Activated CD4-positive, alpha-beta T cell treated with anti-CD3 and anti-CD28 coated beads, Interleukin-10, Interleukin-2, amounts not matched to agents 100 ng/mL and 50 ng/mL, durations not matched to agents 16 hours and 8 hours (primary cell): ENCODE measurements at regions not wholly inside any gene's neighbourhood (a gene's known extent, or its start where the extent isn't known, plus 50 kb on each side); places are given as distances from the start of the nearest gene placed in this dataset.

Source experiments
- DNase-seq: peaks from one replicate; pipeline ENCODE4 v3.0.0-alpha.2; 2020

- no peak for DNase-seq
Observed at GRCh38 chr13:24085662-24086061, 74.9 kb upstream of the SPATA13 start.

- DNase-seq, result no peak
Observed at GRCh38 chr13:24086642-24087041, 73.9 kb upstream of the SPATA13 start.

DNA sequence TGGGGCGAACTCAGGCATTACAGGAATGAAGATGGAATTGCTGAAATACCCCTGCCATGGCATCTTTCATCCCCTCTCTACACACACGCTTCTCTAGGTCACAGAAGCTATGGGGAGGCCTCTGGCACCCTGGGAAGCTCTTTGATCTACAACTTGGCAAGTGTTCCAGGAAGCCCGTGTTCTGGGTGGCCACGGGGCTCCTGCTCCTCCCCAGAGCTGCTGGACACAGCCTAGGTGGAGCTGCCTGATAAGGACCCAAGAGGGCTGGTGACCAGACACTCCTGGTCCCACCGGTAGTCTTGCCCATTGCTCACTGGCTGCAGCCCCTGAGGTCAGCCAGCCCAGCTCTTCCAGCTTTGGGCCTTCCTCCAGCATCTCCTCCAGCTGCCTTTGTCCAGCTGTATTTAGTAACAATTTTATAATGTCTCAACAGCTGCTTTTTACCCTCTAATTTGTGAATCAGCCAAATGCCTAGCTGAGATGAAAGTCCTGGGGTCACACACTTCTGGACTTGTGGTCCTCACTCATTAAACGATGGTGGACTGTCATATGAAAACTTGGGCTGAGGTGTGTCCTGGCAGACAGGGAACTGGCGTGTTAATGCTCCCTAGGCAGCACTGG, 72.8 kb upstream of the SPATA13 start:
- DNase-seq, result no peak

GRCh38 chr13:24090049-24090448, 70.5 kb upstream of the SPATA13 start:
- no peak for DNase-seq

GRCh38 chr13:24091080-24091479, 69.4 kb upstream of the SPATA13 start:
- no peak for DNase-seq

DNA sequence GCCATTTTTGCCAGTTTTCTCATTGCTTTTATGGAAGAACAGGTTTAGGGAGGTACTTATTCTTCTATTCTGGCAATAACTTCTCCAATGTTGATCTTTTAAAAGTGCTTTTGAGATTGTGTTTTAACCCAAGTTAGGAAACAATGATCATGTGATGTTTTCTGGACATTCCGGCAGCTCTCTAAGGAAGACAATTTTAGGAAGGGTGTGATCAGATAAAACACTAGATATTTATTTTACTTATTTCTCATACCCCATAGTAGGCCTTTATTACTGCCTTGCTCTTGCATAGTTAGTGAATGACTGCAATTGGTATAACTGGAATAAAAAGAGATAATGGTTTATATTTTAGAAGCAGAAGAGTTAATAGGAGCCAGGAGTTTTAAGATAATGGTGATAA, 68.4 kb upstream of the SPATA13 start:
- no peak for DNase-seq

DNA sequence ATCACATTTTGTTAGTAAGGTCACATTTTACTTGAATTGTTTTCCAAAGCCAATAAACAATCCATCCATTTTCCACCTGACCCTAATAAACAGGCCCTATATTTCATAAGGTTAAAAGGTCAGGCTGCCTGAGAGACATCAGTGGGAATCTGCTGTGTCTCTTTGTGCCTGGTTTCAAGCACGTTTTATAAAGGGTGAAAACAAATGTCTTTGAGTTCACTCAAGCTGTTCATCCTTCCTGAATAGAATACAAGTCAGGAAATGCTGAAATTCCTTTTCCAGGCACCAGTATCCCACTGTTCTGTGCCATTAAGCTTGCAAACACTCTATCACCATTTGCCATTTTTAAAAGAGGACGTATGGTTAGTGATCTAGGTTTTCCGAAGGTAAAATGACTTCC, 67.5 kb upstream of the SPATA13 start:
- DNase-seq, result no peak

DNA sequence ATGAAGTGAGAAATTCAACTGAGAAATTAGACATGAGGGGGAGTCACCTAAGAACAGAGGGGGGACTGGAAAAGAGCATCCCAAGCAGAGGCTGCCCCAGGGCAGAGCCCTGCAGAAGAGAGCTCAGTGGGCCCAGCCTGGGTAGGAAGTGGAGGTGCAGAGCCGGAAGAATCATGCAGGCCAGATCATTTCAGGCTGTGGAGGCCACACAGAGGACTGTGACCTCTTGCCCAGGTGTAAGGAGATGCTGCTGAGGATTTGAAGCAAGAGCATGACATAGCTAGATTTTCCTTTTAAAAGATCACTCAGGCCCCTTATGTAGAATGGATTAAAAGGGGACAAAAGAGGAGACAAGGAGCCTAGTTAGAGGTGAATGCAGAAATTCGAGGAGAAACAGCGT, 63.9 kb upstream of the SPATA13 start:
- peak; percentile 16 for DNase-seq

- peak; percentile 89 for DNase-seq
Observed at GRCh38 chr13:24097064-24097463, 63.5 kb upstream of the SPATA13 start.

DNA sequence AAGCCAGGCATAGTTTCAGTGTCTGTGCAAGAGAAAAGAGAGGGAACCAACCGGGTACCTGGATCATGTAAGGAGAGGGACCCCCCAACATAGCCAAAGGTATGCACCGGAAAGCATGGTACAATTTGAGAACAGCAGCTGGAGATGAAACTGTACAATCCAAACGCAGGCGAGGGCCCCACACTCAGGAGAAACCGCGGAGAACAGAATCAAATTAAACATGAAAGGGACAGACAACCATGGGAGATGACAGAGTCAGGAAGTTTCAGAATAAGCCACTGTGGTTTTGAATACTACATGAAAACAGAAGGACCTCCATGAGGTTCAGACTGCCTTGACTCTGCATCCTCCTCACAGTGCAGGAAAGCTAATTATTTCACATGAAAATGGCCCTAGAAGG, 62.9 kb upstream of the SPATA13 start:
- peak; percentile 88 for DNase-seq

- no peak for DNase-seq
Observed at GRCh38 chr13:24099490-24099889, 61.0 kb upstream of the SPATA13 start.

DNA sequence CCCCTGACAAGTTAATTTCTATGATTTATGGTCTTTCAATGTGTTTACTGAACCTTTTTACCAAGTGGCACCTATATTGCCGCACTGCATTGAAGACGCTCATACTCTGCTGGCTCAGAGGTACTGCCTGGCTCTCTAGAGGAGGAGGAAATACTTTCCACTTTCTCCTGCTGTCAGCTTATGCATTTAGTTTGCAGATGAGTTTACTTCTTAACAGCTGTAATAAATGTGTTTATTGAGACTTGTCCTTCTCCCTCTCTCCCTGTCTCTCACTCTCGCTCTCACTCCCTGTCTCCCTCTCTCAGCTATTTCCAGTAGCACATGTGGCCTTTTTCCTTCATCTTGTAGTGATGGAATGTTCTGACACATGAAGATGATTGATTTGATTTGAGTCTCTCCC, 60.3 kb upstream of the SPATA13 start:
- DNase-seq, result no peak

DNA sequence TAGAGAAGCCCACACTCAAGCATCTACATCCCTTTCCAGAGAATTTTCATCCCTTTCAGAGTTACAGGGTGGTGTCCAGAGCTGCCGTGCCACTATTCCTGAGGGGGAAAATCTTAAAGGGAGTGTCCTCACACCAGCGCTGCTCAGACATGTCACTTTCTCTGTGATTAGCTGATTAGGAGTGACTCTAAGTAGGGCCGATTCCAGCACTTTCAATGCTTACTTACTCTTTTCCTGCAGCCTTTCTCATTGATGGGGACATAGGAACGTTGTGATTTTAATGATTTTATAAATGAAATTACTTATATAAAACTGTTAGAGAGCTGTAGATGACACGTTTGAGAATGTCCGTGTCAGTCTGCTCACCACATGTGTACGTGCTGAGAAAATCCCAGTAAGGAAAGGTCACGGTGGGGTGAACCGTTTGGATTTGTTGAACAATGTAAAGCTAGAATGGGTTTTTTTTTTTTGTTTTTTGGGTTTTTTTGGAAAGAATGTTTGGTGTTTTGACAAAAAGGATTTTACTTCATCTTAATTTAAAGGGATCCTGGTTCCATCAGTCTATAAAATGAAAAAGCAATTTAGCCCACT, 56.6 kb upstream of the SPATA13 start:
- DNase-seq, result no peak

DNA sequence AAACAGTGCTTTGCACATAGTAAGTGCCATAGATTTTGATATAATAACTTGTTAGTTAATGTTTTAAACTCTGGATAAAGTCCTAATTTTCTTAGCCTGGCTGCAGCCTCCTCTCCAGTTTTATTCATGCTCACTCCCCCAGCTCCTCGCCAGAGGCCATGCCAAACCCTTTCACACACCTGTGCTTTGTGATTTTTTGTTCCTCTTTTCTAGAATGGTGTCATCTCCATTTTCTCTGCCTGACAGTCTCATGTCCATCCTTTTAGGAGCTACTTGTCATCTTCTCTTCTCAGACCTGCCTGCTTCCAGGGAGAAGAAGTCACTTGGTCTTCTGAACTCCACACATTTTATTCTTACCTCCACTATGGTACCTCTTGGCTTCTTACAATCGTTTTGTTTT, 55.8 kb upstream of the SPATA13 start:
- DNase-seq, result no peak

GRCh38 chr13:24106429-24106828, 54.1 kb upstream of the SPATA13 start:
- DNase-seq, result no peak

GRCh38 chr13:24107955-24108614, 52.4 kb upstream of the SPATA13 start:
- DNase-seq, result no peak

GRCh38 chr13:24108615-24108965, 51.9 kb upstream of the SPATA13 start:
- DNase-seq, result no peak

GRCh38 chr13:24110011-24110410, 50.5 kb upstream of the SPATA13 start:
- DNase-seq, result no peak
